ENCODE measurements at regions not wholly inside any gene's neighbourhood (a gene's known extent, or its start where the extent isn't known, plus 50 kb on each side); places are given as distances from the start of the nearest gene placed in this dataset.

DNA sequence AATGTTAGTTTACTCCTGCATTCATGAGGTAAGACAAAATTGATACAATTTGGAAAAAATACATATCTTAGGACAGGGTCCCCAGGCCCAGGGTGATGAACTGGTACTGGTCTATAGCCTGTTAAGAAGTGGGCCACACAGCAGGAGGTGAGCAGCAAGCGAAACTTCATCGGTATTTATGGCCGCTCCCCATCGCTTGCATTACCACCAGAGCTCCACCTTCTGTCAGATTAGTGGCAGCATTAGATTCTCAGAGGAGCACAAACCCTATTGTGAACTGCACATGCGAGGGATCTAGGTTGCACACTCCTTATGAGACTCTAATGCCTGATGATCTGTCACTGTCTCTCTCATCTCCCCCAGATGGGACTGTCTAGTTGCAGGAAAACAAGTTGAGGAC is 880.6 kb downstream of the MCTP2 start:
- Histone ChIP-seq H3K4me1 (replicated peaks in 1 of 4; ENCODE audit: control insufficient read depth in 3 of 4, insufficient read depth in 4 of 4, low read length in 3 of 4) (no peaks in the 10 kb centered on the region), H3K18ac (ENCODE audit: extremely low read depth, low read length) (no peak overlapping the region), H4K91ac (replicated peaks; ENCODE audit: insufficient read length, low read length) (no peak overlapping the region), H3K4me2 (ENCODE audit: insufficient read depth in 1 of 2, low read depth in 2 of 2, low read length in 2 of 2) (no peak overlapping the region), H2BK12ac (ENCODE audit: low read depth, low read length) (no peak overlapping the region), H3K36me3 (ENCODE audit: control insufficient read depth in 2 of 4, insufficient read depth in 4 of 4, low read length in 3 of 4) (no peaks in the 10 kb centered on the region), H3K4me3 (ENCODE audit: extremely low read depth in 1 of 4, insufficient read depth in 2 of 4, low read depth in 3 of 4, low read length in 4 of 4) (no peak overlapping the region), H4K20me1 (replicated peaks in 1 of 2; ENCODE audit: control insufficient read depth in 1 of 2, insufficient read depth in 2 of 2, low read length in 2 of 2) (no peaks in the 10 kb centered on the region), H3K23ac (ENCODE audit: insufficient read length) (no peak overlapping the region), H3K27me3 (replicated peaks in 1 of 4; ENCODE audit: control insufficient read depth in 3 of 4, extremely low read depth in 1 of 4, insufficient read depth in 3 of 4, low read length in 3 of 4) (no peaks in the 10 kb centered on the region), H3K27ac (ENCODE audit: low read depth, low read length) (no peak overlapping the region), H3K56ac (replicated peaks; ENCODE audit: insufficient read length, low read depth, low read length) (no peak overlapping the region), H2BK5ac (ENCODE audit: low read depth, low read length) (no peak overlapping the region), H3K9ac (replicated peaks in 1 of 4; ENCODE audit: extremely low read depth in 1 of 4, low read depth in 3 of 4, low read length in 3 of 4) (no peak overlapping the region), H4K5ac (ENCODE audit: insufficient read length, low read depth, low read length) (no peak overlapping the region), H3K79me1 (ENCODE audit: low read depth, low read length) (no peaks in the 10 kb centered on the region), H3K9me3 (ENCODE audit: insufficient read depth in 2 of 2, low read depth in 1 of 2, low read length in 1 of 2) (no peaks in the 10 kb centered on the region), H3K23me2 (ENCODE audit: low read depth, low read length) (no peaks in the 10 kb centered on the region), H2BK120ac (replicated peaks; ENCODE audit: low read depth, low read length) (no peak overlapping the region), H3K4ac (replicated peaks; ENCODE audit: insufficient read length, low read depth, low read length) (no peak overlapping the region), H3K79me2 (ENCODE audit: control insufficient read depth in 1 of 2, insufficient read depth in 2 of 2, low read length in 2 of 2) (no peaks in the 10 kb centered on the region), H4K8ac (ENCODE audit: extremely low read depth, insufficient read depth, low read length) (no peak overlapping the region), H2BK15ac (ENCODE audit: low read length) (no peak overlapping the region), H2AK5ac (ENCODE audit: low read depth, low read length) (no peak overlapping the region), H2BK20ac (ENCODE audit: low read length) (no peak overlapping the region), H3K14ac (ENCODE audit: insufficient read length) (no peak overlapping the region), H2AFZ (ENCODE audit: low read length) (no peak overlapping the region)
- FAIRE-seq = no peak
- POLR2A ChIA-PET (ENCODE audit: partially characterized antibody) = no interaction called here
- WGBS, 2 experiments (ENCODE audit: extremely low coverage in 1 of 2, insufficient coverage in 1 of 2, insufficient read length in 1 of 2, insufficient replicate concordance in 2 of 2, low coverage in 1 of 2, low lambda C conversion rate in 2 of 2, missing lambda C conversion rate in 1 of 2) = 94% methylated on average over 5 of the region's 5 CpGs; no CpG with 5 or more reads in 1 of the 2 experiments
- no peak for DNase-seq (ENCODE audit: low read depth in 1 of 2, low spot score in 2 of 2)
- CTCF ChIA-PET (ENCODE audit: partially characterized antibody) = interaction anchor here (0.5 to 1.4 kb wide), 2 partner anchors 13 to 734 kb away, joined by 3 read pairs; no protein-coding TSS in a partner anchor
- TF ChIP-seq, protein P1, sequence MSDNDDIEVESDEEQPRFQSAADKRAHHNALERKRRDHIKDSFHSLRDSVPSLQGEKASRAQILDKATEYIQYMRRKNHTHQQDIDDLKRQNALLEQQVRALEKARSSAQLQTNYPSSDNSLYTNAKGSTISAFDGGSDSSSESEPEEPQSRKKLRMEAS (IDR thresholded peaks at IDR 0.05) = no peak
- TF ChIP-seq CBX5 (IDR thresholded peaks at IDR 0.05; ENCODE audit: low read depth, low read length) (no peak), CBX8 (IDR thresholded peaks at IDR 0.05; ENCODE audit: borderline replicate concordance, low read depth, low read length) (no peak), JUND (IDR thresholded peaks at IDR 0.05; ENCODE audit: low read length) (no peak), SIN3A (conservative IDR thresholded peaks at IDR 0.05 in 1 of 2, IDR thresholded peaks at IDR 0.05 in 1 of 2; ENCODE audit: low read depth in 1 of 2, low read length in 2 of 2) (no peak), GTF2F1 (IDR thresholded peaks at IDR 0.05; ENCODE audit: borderline replicate concordance, low read depth, low read length) (no peak), RAD21 (IDR thresholded peaks at IDR 0.05 in 1 of 2, conservative IDR thresholded peaks at IDR 0.05 in 1 of 2; ENCODE audit: low read depth in 2 of 2, low read length in 2 of 2) (no peak), SP4 (IDR thresholded peaks at IDR 0.05; ENCODE audit: low read length) (no peak), EGR1 (IDR thresholded peaks at IDR 0.05; ENCODE audit: borderline replicate concordance, low read depth, low read length) (no peak), POU5F1 (IDR thresholded peaks at IDR 0.05; ENCODE audit: low read depth, low read length) (no peak), NRF1 (IDR thresholded peaks at IDR 0.05; ENCODE audit: low read depth, low read length) (no peak), BRCA1 (IDR thresholded peaks at IDR 0.05; ENCODE audit: low read depth, low read length) (no peak), SP1 (IDR thresholded peaks at IDR 0.05; ENCODE audit: low read depth, low read length) (no peak), POLR2A (IDR thresholded peaks at IDR 0.05; ENCODE audit: control extremely low read depth in 1 of 2, low read depth in 2 of 2, low read length in 2 of 2) (no peak), TAF7 (optimal IDR thresholded peaks at IDR 0.05; ENCODE audit: borderline replicate concordance, low read depth, low read length) (no peak), SP2 (IDR thresholded peaks at IDR 0.05; ENCODE audit: low read length) (no peak)

All from H1 (cell line).